Testis (tissue), 2 donors: ENCODE measurements at regions not wholly inside any gene's neighbourhood (a gene's known extent, or its start where the extent isn't known, plus 50 kb on each side); places are given as distances from the start of the nearest gene placed in this dataset.
"Not testable (repeated sequence)": the region's sequence is repeated elsewhere in the genome, so short reads cannot be mapped to it uniquely, and the experiment has no call there.

ENCODE experiments used
- CTCF ChIP-seq, 3 experiments: fragments of 450-650 bp in 2 of 3; fragments of 200-600 bp in 1 of 3; sonication (generic) in 1 of 3; IDR thresholded peaks; one replicate each; pipeline ENCODE4 v1.5.1; 2016 to 2019; ENCODE audit warnings: antibody characterized with exemption in 3 of 3, mild to moderate bottlenecking in 2 of 3, moderate library complexity in 1 of 3
- POLR2A ChIP-seq: fragments of 450-650 bp; IDR thresholded peaks from one replicate; pipeline ENCODE4 v1.6.1; 2017; ENCODE audit warnings: antibody characterized with exemption, mild to moderate bottlenecking, moderate library complexity

GRCh38 chr2:91527056-91527455 is 2835.6 kb downstream of the RPIA start:
- TF ChIP-seq CTCF (IDR thresholded peaks at IDR 0.05); POLR2A: not testable (repeated sequence)
